Muscle of arm (tissue), 1 donor: ENCODE measurements at regions not wholly inside any gene's neighbourhood (a gene's known extent, or its start where the extent isn't known, plus 50 kb on each side); places are given as distances from the start of the nearest gene placed in this dataset.

Experiments used
- DNase-seq: peaks from one replicate; pipeline ENCODE4 v3.0.0-alpha.2; 2013

DNA sequence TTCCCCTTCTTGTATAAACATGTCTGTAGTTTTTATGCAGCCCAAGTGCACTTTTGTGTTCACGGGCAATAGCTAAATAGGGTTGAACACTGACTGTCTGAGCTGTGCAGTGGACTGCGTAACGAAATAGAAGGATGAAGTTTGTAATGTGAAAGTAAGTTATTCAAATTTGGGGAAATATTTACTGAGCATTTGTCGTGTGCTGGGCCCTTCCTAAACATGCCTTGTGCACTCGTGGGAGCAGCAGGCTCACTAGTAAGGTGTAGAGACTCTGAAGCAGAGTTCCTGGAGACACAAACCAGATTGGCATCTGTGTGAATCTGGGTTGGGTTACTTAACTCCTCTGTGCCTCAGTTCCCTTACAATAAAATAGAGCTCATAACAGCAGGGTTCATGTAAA is 51.7 kb upstream of the C1QTNF7 start:
- DNase-seq: no peak

DNA sequence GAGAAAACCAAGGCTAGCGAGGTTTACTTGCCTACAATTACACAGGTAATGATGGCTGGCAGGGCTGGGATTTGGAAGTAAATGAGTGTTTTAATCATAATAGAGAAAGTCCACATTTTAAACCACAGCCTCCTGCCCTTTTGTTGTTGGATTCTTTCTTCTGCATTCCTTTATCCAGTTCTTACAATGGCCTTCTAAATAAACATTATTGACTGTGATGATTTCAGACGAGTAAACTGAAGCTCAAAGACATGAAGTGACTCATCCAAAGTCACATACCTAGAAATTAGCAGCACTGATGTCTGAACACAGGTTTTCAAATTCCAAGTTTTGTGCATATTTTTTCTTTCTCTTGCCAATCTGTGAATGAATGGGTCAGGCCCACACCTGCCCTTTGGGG is 51.2 kb upstream of the C1QTNF7 start:
- no peak for DNase-seq
